Activated naive CD8-positive, alpha-beta T cell treated with anti-CD3 and anti-CD28 coated beads, Interleukin-2, amount 50 U/mL, for 16 hours (primary cell): ENCODE measurements at regions not wholly inside any gene's neighbourhood (a gene's known extent, or its start where the extent isn't known, plus 50 kb on each side); places are given as distances from the start of the nearest gene placed in this dataset.

Experiments
- DNase-seq: peaks from one replicate; pipeline ENCODE4 v3.0.0-alpha.2; 2020; ENCODE audit warnings: low read depth, low spot score

- DNase-seq, result no peak
These were observed 335.6 kb downstream of the PRL start for GRCh38 chr6:21961226-21961625.

DNA sequence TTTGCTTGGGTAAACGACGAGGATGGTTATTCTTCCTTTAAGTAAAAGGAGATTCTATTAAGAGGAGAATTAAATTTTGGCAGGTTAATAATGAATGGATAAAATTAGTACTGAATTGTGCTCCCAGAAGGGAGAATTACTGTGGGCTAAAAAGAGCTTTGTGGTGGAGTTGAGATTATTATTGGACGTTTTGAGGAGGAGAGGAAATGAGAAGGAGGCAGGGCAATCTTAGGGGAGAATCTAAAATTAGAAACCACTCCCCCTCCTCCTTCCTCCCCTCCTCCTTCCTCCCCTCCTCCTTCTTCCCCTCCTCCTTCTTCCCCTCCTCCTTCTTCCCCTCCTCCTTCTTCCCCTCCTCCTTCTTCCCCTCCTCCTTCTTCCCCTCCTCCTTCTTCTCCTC, 331.8 kb downstream of the PRL start:
- DNase-seq, result no peak

GRCh38 chr6:21965953-21966539, 330.8 kb downstream of the PRL start:
- DNase-seq, result no peak

DNA sequence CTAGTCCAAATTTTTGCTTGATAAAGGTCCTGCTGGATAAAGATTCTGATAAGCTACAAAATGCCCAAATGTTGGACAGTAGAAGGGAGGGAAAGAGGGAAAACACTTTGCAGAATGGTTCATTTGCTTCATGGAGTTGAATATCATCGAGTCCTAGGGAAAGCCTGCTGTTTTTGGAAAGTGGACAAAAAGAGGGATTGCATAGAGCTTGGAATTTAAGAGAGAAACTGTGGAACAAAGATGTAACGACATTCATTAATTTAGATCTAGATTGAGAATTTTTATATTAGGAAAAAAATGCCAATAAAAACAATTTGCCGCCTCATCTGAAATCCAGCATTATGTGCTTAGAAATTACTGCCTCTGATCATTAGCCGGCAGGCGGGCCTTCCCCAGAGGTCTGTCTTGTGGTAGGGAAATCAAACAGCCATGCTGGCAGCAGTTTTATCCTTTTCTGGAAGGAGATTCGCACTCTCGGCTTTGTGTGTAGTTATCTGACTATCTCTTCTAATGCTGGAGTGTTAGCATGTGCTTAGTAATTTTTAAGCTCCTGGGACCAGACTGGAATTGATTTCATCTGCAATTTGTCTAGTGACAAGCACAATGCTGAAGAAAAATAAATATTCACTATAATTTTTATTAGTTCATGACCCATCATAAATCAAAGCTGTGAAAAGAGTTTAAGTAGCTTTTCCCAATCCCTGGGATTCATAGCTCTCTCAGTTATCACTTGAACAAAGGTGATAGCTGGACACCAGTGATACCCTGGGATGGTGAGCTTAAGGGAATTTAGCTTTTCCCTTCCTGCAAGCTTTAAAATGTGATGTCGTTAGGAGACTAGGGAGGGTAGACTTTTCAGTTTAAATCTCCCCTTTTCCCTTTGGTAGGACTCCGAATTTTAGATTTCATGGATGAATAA, 329.5 kb downstream of the PRL start:
- DNase-seq, result no peak

DNA sequence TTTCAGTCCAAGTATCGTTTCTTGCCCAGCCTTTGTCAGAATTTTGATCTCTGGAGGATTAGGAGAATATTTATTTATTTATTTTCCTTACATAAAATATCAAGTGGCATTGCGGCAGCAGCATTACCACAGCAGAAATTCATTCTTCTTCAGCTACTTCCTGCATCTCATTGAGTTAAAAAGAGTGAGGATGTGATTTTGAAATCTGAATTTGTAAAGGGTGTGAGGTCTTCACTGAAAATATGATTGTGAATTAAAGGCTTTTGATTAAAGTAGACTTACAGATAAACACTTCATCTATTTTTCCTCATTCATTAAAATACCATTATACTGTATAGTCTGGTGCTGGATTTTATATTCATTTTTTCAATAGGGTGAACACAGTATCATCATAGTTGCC, 328.4 kb downstream of the PRL start:
- DNase-seq, result no peak

DNA sequence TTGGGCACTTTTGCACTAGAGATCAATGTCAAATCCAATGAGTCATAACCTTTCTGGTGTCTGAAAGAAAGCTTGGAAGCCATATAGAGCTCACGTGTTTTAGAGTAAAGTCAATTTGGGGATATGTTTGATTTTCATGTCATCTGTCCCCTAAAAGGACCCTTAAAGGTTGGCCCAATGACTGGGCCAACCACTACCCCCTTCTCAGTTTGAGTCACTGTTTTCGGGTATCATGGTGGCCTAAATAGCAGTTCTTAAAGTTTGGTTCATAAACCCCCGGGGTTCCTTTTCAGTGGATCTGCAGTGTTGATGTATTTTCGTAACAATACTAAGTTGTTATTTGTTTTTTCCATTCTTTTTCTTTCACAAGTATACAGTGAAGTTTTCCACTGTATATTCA, 327.6 kb downstream of the PRL start:
- no peak for DNase-seq

DNA sequence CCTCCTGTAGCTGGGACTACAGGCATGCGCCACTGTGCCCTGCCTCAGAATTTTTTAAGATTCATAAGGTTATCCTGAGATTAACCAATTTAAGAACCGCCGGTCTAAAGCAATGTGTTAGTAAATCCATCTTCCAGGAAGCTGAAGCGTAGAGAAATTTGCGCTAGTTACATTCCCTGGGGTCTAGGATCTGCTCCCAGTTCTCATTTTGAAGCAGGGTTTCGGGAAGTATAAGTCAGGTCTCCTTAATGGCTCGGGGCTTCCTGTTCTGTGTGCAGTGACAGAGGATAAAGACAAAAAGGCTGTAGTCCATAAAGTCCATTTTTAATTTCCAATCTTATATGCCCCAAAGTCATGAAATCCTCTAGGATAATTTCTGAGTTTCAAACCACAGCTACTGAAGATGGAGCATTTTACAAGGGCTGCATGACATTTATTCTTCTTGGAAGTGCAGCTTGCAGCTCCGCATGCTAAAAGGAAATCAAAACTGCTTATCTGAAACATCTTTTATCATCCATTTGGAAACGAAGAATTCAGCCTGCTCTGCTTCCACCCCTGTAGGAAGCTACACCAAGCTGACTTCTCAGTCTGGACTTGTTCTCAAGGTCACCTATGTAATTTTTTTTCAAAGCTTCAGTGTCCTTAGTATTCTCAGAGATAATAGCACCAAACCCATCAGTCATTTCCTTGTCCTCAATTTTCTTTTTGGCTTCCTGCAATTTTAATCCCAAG, 326.1 kb downstream of the PRL start:
- DNase-seq, result no peak

- no peak for DNase-seq
These were observed 325.3 kb downstream of the PRL start for GRCh38 chr6:21971541-21971940.

- DNase-seq, result no peak
These were observed 324.3 kb downstream of the PRL start for GRCh38 chr6:21972516-21972915.

DNA sequence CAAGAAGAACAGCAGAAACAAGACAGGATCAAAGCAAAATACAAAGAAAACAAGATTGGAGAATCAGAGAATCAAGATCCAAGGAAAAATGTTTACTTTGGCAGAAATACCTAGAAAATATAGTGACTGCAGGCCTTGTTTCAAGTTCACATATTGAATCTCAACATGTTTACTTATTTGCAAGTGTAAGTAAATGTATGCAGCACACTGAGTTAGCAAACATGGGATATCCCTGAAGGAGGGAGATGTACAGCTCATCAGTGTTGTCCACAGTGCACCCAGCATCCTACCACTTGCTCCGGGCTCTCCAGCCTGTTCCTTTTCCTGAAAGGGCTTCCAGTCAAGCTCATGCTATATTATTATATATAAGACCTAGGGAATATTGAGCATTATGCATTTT, 319.5 kb downstream of the PRL start:
- DNase-seq, result no peak

DNA sequence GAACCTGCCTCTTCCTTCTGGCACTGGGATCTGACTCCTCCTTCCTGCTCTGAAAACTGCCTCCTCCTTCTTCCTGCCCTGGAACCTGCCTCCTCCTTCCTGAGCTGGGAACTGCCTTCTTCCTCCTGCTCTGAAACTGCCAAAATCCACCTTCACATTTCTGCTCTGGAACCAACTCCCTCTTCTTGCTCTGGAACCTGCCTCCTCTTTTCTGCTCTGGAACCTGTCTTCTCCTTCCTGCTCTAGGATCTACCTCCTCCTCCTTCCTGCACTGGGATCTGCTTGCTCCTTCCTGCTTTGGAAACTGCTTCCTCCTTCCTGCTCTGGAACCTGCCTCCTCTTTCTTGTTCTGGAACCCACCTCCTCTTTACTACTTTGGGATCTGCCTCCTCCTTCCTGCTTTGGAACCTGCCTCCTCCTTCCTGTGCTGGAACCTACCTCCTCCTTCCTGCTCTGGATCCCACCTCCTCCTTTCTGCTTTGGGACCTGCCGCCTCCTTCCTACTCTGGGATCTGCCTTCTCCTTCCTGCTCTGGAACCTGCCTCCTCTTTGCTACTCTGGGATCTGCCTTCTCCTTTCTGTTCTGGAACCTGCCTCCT, 315.5 kb downstream of the PRL start:
- DNase-seq, result no peak

DNA sequence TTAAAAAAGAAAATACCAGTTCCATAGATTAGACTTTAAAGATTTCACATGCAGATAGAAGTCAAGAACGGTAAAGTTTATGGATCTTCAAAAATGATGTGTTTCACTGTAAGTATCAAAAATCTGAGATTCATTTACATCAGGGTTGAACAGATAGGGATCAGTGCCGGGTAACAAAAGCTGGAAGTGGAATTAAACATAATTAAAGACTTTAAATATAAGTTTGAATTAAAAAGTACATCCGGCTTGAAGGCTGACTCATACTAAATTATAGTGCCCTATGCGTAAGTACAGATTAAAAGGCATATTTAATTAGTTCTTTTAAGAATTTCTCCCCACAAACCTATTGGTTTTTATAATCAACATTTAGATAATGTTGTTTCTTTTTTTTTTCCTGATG, 312.7 kb downstream of the PRL start:
- DNase-seq, result no peak

- no peak for DNase-seq
These were observed 312.3 kb downstream of the PRL start for GRCh38 chr6:21984561-21984960.

DNA sequence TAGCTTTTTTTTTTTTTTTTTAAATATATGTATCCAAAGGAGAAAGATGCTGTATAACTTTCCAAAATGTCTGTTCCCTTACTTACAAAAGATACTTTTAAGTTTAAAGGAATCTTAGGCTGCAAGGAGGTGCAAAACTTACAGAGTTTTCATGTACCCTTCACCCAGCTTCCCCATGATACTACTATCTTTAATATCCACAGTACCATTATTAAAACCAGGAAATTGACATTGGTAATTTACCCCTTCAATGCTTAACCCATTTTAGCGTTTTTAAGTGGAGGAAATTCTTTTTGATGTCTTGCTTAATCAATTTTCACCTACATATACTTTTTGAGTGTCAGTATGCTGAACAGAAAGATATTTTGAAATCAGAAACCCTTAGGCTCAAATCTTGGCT, 310.9 kb downstream of the PRL start:
- DNase-seq, result no peak

- DNase-seq, result no peak
These were observed 310.1 kb downstream of the PRL start for GRCh38 chr6:21986703-21987102.

DNA sequence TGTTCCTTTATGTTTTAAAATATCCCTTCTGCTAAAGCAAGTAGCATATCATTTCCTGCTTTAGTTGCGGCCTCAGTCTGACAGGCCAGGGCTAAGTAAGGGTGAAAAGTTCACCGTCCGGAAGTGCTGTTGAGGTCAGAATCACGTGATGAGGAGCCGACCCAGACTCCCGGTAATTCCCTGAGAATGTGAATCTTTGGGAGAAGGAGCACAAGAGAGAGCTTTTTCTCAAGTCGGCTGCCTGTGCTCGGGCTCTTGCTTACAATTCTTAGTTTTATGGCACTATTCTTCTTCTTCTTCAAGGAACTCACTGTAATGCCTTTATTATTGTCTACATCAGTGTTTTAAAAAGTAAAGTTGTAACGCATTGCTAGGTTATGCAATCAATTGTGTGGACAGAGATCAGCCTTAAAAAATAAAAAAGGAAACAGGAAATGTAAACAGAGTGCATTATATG, 309.3 kb downstream of the PRL start:
- no peak for DNase-seq

DNA sequence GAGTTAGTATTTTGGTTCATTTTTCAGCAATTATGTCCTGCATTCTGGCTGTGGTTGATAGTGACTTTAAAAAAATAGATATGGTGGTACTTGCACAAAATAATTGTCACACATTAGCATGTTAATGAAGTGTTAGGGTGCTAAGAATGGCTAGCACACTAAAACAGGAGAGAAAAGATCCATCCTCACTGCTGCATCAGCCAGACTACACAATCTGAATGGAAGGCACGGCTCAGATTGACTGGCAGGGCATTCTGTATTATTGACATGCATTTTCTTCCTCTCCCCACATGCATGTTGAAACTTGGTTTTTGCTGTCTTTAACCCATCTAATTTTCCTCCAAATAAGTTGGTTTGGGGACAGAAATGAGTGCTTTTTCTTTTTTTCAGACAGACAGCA, 306.3 kb downstream of the PRL start:
- no peak for DNase-seq

GRCh38 chr6:21992178-21992967, 304.5 kb downstream of the PRL start:
- DNase-seq, result no peak

DNA sequence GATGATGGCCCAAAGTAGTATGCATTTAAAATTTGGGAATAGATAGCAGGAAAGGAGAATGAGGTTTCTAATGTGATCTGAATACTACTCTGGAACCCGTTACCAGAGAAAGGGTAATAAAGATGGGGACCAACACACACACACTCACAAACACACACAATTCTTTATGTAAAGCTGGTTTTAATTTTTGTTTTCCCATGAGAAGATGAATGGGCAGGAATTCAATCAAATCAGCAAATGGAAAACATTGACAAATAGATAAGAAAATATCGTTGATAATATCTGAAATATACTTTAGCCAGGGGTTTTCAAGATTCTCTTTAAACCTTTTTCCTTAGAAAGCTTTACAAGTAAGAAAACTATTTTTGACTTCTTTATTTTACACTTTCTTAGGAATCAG, 303.0 kb downstream of the PRL start:
- DNase-seq, result no peak

DNA sequence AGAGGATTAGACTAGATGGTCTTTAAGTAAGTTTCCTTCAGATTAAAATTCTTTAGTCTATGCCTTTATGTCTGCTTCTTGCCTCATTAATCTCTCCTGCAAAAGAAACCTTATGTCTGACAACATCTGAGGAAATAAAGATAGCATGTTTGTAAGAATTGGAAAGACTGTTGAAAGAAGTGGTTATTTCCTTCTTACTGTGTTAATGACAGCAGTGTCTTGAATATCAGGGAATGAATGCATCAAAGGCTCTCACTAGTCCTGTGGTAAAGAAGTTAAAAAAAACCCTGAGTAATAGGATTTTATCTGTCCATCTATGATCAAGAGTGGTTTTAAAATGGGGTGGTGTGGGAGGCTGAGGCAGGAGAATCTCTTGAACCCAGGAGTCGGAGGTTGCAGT, 302.0 kb downstream of the PRL start:
- no peak for DNase-seq

DNA sequence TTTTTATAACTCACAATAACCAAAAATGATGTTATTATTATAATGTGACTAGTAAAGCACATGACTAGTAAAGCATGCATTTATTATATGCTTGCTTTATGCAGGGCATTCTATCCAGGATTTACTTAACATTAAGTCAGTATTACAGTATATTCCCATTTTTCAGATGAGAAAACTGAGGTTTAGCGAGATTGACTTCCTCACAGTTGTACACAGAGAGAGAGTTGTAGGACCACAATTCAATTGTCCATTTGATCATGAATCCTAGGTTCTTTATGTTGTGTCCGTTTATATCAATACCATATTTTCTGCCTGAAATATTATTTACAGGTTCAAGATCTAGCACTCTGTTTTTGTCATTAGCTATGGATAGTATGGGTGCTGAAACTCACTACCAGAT, 301.5 kb downstream of the PRL start:
- no peak for DNase-seq
